GM23338 (cell line): ENCODE measurements at regions not wholly inside any gene's neighbourhood (a gene's known extent, or its start where the extent isn't known, plus 50 kb on each side); places are given as distances from the start of the nearest gene placed in this dataset.

ENCODE experiments used
- ATAC-seq: fragments of 200-7000 bp; cut with Tn5 transposase; 3 replicates; pipeline ENCODE4 v1.9.1; 2020
- DNase-seq: peaks from one replicate; pipeline ENCODE4 v3.0.0-alpha.2; 2015; ENCODE audit warnings: low spot score
- H2AFZ ChIP-seq: fragments of 200-600 bp; sonication (generic); 2 replicates; pipeline ENCODE4 v1.8.0; 2016; ENCODE audit warnings: antibody characterized with exemption, mild to moderate bottlenecking, moderate library complexity
- H3F3A ChIP-seq: fragments of 200-600 bp; sonication (generic); replicated peaks from 2 replicates; pipeline ENCODE4 v1.8.0; 2017; ENCODE audit warnings: antibody characterized with exemption, mixed run types, low read depth
- H3K27ac ChIP-seq: fragments of 200-600 bp; sonication (generic); 2 replicates; pipeline ENCODE4 v1.6.1; 2016; ENCODE audit warnings: low read depth
- H3K27me3 ChIP-seq: fragments of 200-600 bp; sonication (generic); 2 replicates; pipeline ENCODE4 v1.8.0; 2016; ENCODE audit warnings: mild to moderate bottlenecking, mixed run types, moderate library complexity; ENCODE audit not compliant: insufficient read depth
- H3K36me3 ChIP-seq: fragments of 200-600 bp; sonication (generic); 2 replicates; pipeline ENCODE4 v1.8.0; 2016; ENCODE audit warnings: mild to moderate bottlenecking; ENCODE audit not compliant: insufficient read depth
- H3K4me1 ChIP-seq: fragments of 200-600 bp; sonication (generic); 2 replicates; pipeline ENCODE4 v1.8.0; 2016; ENCODE audit warnings: mild to moderate bottlenecking, moderate library complexity; ENCODE audit not compliant: insufficient read depth
- H3K4me2 ChIP-seq: fragments of 200-600 bp; sonication (generic); 2 replicates; pipeline ENCODE4 v1.7.1; 2017; ENCODE audit warnings: mixed run types
- H3K4me3 ChIP-seq: fragments of 200-600 bp; sonication (generic); 2 replicates; pipeline ENCODE4 v1.6.1; 2016; ENCODE audit warnings: mixed run types
- H3K79me2 ChIP-seq: fragments of 200-600 bp; sonication (generic); replicated peaks from 2 replicates; pipeline ENCODE4 v1.8.0; 2017; ENCODE audit warnings: mild to moderate bottlenecking; ENCODE audit not compliant: insufficient read depth
- H3K9me2 ChIP-seq: fragments of 200-600 bp; sonication (generic); 2 replicates; pipeline ENCODE4 v1.8.0; 2017; ENCODE audit not compliant: insufficient read depth
- H4K20me1 ChIP-seq: fragments of 200-600 bp; sonication (generic); replicated peaks from 2 replicates; pipeline ENCODE4 v1.8.0; 2017; ENCODE audit warnings: mild to moderate bottlenecking; ENCODE audit not compliant: insufficient read depth
- H3K27ac Mint-ChIP-seq: 2 replicates; pipeline ENCODE4 v1.8.0; 2020; ENCODE audit warnings: inconsistent platforms, mild to moderate bottlenecking, moderate library complexity, mixed read lengths
- H3K27me3 Mint-ChIP-seq: 3 replicates; pipeline ENCODE4 v1.8.0; 2022; ENCODE audit warnings: low read depth, mild to moderate bottlenecking, moderate library complexity, mixed read lengths, inconsistent platforms; ENCODE audit not compliant: insufficient read depth, poor library complexity
- H3K36me3 Mint-ChIP-seq: 3 replicates; pipeline ENCODE4 v1.8.0; 2021; ENCODE audit warnings: low read depth, mild to moderate bottlenecking, inconsistent platforms, moderate library complexity, mixed read lengths
- H3K4me1 Mint-ChIP-seq: 3 replicates; pipeline ENCODE4 v1.8.0; 2020; ENCODE audit warnings: mild to moderate bottlenecking, inconsistent platforms, mixed read lengths
- H3K4me3 Mint-ChIP-seq: 3 replicates; pipeline ENCODE4 v1.8.0; 2021; ENCODE audit warnings: moderate library complexity, mild to moderate bottlenecking, inconsistent platforms, mixed read lengths
- H3K9me3 Mint-ChIP-seq: 3 replicates; pipeline ENCODE4 v1.8.0; 2020; ENCODE audit warnings: moderate library complexity, mild to moderate bottlenecking, inconsistent platforms, mixed read lengths
- CREB1 ChIP-seq: fragments of 250-450 bp; sonication (Bioruptor Pico); IDR thresholded peaks from 2 replicates; pipeline ENCODE4 v1.5.0; 2020; ENCODE audit warnings: low read depth, mild to moderate bottlenecking, moderate library complexity
- EZH2 ChIP-seq: fragments of 200-600 bp; sonication (generic); IDR thresholded peaks from one replicate; pipeline ENCODE4 v1.8.0; 2017; ENCODE audit warnings: antibody characterized with exemption, mild to moderate bottlenecking, low read depth; ENCODE audit not compliant: unreplicated experiment
- EZH2phosphoT487 ChIP-seq: fragments of 200-600 bp; sonication (generic); IDR thresholded peaks from one replicate; pipeline ENCODE4 v1.8.1; 2018; ENCODE audit warnings: antibody characterized with exemption; ENCODE audit not compliant: unreplicated experiment
- JUNB ChIP-seq: IDR thresholded peaks from one replicate; pipeline ENCODE4 v1.6.1; 2016; ENCODE audit warnings: antibody characterized with exemption; ENCODE audit not compliant: unreplicated experiment
- NANOG ChIP-seq: IDR thresholded peaks from 2 replicates; pipeline ENCODE4 v1.6.1; 2016; ENCODE audit warnings: antibody characterized with exemption, borderline replicate concordance
- POLR2AphosphoS5 ChIP-seq: IDR thresholded peaks from 2 replicates; pipeline ENCODE4 v1.6.1; 2016; ENCODE audit warnings: antibody characterized with exemption, low read depth
- STAT1 ChIP-seq: IDR thresholded peaks from one replicate; pipeline ENCODE4 v1.6.1; 2016; ENCODE audit warnings: antibody characterized with exemption; ENCODE audit not compliant: unreplicated experiment
- ZNF114 ChIP-seq: fragments of 250-450 bp; sonication (Bioruptor Pico); IDR thresholded peaks from 2 replicates; pipeline ENCODE4 v1.5.0; 2020; ENCODE audit warnings: mild to moderate bottlenecking, moderate library complexity
- ZNF331 ChIP-seq: fragments of 250-450 bp; sonication (Bioruptor Pico); IDR thresholded peaks from 2 replicates; pipeline ENCODE4 v1.5.0; 2020; ENCODE audit warnings: low read depth, mild to moderate bottlenecking, moderate library complexity
- TF ChIP-seq, protein P1 (sequence below): IDR thresholded peaks from 2 replicates; pipeline ENCODE4 v1.6.1; 2016; ENCODE audit warnings: antibody characterized with exemption
- TF ChIP-seq, protein P2 (sequence below): IDR thresholded peaks from one replicate; pipeline ENCODE4 v1.6.1; 2018; ENCODE audit warnings: antibody characterized with exemption; ENCODE audit not compliant: unreplicated experiment
- TF ChIP-seq, protein P3 (sequence below): fragments of 250-450 bp; sonication (Bioruptor Pico); IDR thresholded peaks from 2 replicates; pipeline ENCODE4 v1.5.0; 2020; ENCODE audit warnings: mild to moderate bottlenecking, moderate library complexity

DNA sequence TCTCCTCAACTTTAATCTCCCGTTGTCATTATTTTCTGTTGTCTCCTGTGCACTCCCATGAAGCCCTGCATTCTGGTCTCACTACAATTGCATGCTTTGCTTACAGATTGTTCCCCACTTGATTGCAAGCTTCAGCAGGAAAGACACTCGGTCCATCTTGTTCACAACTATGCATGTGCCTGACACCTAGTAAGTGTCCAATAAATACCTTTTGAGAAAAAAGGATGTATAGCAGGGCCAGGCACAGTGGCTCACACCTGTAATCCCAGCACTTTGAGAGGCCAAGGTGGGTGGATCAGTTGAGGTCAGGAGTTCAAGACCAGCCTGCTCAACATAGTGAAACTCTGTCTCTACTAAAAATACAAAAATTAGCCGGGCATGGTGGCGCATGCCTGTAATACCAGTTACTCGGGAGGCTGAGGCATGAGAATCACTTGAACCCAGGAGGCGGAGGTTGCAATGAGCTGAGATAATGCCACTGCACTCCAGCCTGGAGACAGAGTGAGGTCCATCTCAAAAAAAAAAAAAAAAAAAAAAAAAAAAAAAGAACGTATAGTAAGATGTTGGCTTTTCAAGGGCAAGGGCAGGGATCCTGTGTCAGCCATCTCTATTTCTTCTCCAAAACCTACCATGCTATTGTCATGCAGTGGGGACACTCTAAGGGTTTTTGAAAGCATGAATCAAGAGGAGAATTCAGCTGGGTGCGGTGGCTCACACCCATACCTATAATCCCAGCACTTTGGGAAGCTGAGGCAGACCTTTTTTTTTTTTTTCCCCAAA lies 338.3 kb downstream of the MYCN start:
- ATAC-seq (no peak), DNase-seq (no peak)
- Histone ChIP-seq H3K4me1 (no peaks in the 10 kb centered on the region), H3K36me3 (no peaks in the 10 kb centered on the region), H2AFZ (no peak overlapping the region), H3K27me3 (no peaks in the 10 kb centered on the region), H4K20me1 (no peaks in the 10 kb centered on the region), H3K4me2 (no peak overlapping the region), H3K4me3 (no peak overlapping the region), H3K27ac (no peak overlapping the region), H3K9me2 (no peaks in the 10 kb centered on the region), H3F3A (no peaks in the 10 kb centered on the region), H3K79me2 (no peaks in the 10 kb centered on the region)
- H3K4me3 Mint-ChIP-seq = no peak overlapping the region
- H3K27me3 Mint-ChIP-seq = peaks cover 2% of the 10 kb centered on the region
- no peaks in the 10 kb centered on the region for H3K9me3 Mint-ChIP-seq
- no peak overlapping the region for H3K27ac Mint-ChIP-seq
- no peak for TF ChIP-seq NANOG
- no peaks in the 10 kb centered on the region for H3K36me3 Mint-ChIP-seq
- H3K4me1 Mint-ChIP-seq = peaks cover 9% of the 10 kb centered on the region; the same call in 2 of the 3 replicates

DNA sequence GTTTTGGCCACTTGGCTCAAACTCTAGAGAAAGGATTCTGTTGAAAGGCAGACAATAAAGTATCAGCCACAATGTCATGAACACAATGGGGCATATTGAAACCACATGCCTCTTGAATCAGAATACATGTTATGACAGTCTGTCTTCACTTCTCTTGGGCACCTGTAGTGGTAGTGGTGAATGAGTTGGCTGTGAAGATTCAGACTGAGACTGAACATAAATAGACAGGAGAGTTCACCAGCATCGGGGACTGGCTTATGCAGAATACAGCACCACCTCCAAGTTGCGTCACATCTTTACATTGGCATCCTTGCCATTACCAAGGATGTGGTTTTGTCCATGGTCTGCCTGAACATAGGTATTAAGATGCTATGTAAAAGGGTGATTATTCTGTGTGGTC lies 336.8 kb downstream of the MYCN start:
- Mint-ChIP-seq H3K36me3 (no peaks in the 10 kb centered on the region), H3K27me3 (peaks cover 2% of the 10 kb centered on the region), H3K4me1 (peaks cover 5% of the 10 kb centered on the region; the same call in 2 of the 3 replicates), H3K27ac (no peak overlapping the region), H3K9me3 (no peaks in the 10 kb centered on the region), H3K4me3 (no peak overlapping the region)
- Histone ChIP-seq H3K79me2 (no peaks in the 10 kb centered on the region), H3K4me3 (no peak overlapping the region), H4K20me1 (no peaks in the 10 kb centered on the region), H3K27me3 (no peaks in the 10 kb centered on the region), H3K9me2 (no peaks in the 10 kb centered on the region), H2AFZ (no peak overlapping the region), H3F3A (no peaks in the 10 kb centered on the region), H3K27ac (no peak overlapping the region), H3K36me3 (no peaks in the 10 kb centered on the region), H3K4me1 (no peaks in the 10 kb centered on the region), H3K4me2 (no peak overlapping the region)
- DNase-seq = no peak
- no peak for ATAC-seq
- no peak for TF ChIP-seq CREB1 (CRISPR knock-in tag)
- no peak for TF ChIP-seq EZH2phosphoT487
- TF ChIP-seq STAT1 = no peak
- TF ChIP-seq JUNB = no peak
- no peak for TF ChIP-seq EZH2
- TF ChIP-seq, protein P1, sequence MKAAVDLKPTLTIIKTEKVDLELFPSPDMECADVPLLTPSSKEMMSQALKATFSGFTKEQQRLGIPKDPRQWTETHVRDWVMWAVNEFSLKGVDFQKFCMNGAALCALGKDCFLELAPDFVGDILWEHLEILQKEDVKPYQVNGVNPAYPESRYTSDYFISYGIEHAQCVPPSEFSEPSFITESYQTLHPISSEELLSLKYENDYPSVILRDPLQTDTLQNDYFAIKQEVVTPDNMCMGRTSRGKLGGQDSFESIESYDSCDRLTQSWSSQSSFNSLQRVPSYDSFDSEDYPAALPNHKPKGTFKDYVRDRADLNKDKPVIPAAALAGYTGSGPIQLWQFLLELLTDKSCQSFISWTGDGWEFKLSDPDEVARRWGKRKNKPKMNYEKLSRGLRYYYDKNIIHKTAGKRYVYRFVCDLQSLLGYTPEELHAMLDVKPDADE = no peak
- TF ChIP-seq POLR2AphosphoS5 = no peak
- TF ChIP-seq ZNF331 (CRISPR knock-in tag) = no peak
- TF ChIP-seq, protein P2, sequence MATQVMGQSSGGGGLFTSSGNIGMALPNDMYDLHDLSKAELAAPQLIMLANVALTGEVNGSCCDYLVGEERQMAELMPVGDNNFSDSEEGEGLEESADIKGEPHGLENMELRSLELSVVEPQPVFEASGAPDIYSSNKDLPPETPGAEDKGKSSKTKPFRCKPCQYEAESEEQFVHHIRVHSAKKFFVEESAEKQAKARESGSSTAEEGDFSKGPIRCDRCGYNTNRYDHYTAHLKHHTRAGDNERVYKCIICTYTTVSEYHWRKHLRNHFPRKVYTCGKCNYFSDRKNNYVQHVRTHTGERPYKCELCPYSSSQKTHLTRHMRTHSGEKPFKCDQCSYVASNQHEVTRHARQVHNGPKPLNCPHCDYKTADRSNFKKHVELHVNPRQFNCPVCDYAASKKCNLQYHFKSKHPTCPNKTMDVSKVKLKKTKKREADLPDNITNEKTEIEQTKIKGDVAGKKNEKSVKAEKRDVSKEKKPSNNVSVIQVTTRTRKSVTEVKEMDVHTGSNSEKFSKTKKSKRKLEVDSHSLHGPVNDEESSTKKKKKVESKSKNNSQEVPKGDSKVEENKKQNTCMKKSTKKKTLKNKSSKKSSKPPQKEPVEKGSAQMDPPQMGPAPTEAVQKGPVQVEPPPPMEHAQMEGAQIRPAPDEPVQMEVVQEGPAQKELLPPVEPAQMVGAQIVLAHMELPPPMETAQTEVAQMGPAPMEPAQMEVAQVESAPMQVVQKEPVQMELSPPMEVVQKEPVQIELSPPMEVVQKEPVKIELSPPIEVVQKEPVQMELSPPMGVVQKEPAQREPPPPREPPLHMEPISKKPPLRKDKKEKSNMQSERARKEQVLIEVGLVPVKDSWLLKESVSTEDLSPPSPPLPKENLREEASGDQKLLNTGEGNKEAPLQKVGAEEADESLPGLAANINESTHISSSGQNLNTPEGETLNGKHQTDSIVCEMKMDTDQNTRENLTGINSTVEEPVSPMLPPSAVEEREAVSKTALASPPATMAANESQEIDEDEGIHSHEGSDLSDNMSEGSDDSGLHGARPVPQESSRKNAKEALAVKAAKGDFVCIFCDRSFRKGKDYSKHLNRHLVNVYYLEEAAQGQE = no peak
- TF ChIP-seq, protein P3, sequence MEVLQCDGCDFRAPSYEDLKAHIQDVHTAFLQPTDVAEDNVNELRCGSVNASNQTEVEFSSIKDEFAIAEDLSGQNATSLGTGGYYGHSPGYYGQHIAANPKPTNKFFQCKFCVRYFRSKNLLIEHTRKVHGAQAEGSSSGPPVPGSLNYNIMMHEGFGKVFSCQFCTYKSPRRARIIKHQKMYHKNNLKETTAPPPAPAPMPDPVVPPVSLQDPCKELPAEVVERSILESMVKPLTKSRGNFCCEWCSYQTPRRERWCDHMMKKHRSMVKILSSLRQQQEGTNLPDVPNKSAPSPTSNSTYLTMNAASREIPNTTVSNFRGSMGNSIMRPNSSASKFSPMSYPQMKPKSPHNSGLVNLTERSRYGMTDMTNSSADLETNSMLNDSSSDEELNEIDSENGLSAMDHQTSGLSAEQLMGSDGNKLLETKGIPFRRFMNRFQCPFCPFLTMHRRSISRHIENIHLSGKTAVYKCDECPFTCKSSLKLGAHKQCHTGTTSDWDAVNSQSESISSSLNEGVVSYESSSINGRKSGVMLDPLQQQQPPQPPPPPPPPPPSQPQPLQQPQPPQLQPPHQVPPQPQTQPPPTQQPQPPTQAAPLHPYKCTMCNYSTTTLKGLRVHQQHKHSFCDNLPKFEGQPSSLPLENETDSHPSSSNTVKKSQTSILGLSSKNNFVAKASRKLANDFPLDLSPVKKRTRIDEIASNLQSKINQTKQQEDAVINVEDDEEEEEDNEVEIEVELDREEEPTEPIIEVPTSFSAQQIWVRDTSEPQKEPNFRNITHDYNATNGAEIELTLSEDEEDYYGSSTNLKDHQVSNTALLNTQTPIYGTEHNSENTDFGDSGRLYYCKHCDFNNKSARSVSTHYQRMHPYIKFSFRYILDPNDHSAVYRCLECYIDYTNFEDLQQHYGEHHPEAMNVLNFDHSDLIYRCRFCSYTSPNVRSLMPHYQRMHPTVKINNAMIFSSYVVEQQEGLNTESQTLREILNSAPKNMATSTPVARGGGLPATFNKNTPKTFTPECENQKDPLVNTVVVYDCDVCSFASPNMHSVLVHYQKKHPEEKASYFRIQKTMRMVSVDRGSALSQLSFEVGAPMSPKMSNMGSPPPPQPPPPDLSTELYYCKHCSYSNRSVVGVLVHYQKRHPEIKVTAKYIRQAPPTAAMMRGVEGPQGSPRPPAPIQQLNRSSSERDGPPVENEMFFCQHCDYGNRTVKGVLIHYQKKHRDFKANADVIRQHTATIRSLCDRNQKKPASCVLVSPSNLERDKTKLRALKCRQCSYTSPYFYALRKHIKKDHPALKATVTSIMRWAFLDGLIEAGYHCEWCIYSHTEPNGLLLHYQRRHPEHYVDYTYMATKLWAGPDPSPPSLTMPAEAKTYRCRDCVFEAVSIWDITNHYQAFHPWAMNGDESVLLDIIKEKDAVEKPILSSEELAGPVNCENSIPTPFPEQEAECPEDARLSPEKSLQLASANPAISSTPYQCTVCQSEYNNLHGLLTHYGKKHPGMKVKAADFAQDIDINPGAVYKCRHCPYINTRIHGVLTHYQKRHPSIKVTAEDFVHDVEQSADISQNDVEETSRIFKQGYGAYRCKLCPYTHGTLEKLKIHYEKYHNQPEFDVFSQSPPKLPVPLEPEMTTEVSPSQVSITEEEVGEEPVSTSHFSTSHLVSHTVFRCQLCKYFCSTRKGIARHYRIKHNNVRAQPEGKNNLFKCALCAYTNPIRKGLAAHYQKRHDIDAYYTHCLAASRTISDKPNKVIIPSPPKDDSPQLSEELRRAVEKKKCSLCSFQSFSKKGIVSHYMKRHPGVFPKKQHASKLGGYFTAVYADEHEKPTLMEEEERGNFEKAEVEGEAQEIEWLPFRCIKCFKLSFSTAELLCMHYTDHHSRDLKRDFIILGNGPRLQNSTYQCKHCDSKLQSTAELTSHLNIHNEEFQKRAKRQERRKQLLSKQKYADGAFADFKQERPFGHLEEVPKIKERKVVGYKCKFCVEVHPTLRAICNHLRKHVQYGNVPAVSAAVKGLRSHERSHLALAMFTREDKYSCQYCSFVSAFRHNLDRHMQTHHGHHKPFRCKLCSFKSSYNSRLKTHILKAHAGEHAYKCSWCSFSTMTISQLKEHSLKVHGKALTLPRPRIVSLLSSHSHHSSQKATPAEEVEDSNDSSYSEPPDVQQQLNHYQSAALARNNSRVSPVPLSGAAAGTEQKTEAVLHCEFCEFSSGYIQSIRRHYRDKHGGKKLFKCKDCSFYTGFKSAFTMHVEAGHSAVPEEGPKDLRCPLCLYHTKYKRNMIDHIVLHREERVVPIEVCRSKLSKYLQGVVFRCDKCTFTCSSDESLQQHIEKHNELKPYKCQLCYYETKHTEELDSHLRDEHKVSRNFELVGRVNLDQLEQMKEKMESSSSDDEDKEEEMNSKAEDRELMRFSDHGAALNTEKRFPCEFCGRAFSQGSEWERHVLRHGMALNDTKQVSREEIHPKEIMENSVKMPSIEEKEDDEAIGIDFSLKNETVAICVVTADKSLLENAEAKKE (CRISPR knock-in tag) = no peak
- TF ChIP-seq ZNF114 (CRISPR knock-in tag) = no peak
